NCI-H1436 (cell line): ENCODE measurements at regions not wholly inside any gene's neighbourhood (a gene's known extent, or its start where the extent isn't known, plus 50 kb on each side); places are given as distances from the start of the nearest gene placed in this dataset.
"Not testable (repeated sequence)": the region's sequence is repeated elsewhere in the genome, so short reads cannot be mapped to it uniquely, and the experiment has no call there.

Experiments used
- DNase-seq: peaks from one replicate; lab custom pipeline; 2025; lab: John Stamatoyannopoulos, UW

DNA sequence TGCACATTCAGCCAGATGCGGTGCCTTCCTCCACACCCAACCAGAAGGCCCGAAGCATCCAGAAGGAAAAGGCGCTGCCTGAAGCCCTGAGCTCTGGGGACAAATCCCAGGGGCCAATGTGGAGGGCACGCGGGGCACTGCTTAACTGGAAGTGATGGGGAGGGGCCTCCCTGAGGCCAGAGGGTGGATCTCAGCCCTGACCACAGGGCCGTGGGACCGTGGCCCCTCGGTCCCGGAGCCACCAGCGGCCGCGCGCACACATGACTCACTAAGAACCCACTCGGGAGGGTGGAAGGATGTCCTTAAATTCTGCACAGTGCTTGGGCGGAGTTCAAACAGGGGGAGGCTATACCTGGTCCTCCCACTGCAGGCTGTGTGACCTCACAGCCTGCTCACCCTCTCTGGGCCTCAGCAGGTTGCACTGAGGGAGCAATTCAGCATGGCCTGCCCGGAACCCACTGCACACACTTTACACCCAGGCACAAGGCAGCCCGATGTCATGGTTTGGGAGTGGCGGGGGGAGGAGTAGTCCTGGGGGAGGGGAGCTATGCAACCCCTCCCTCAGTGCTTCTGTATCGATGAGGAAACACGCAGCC lies 89.5 kb downstream of the RFLNA start:
- DNase-seq: no peak

DNA sequence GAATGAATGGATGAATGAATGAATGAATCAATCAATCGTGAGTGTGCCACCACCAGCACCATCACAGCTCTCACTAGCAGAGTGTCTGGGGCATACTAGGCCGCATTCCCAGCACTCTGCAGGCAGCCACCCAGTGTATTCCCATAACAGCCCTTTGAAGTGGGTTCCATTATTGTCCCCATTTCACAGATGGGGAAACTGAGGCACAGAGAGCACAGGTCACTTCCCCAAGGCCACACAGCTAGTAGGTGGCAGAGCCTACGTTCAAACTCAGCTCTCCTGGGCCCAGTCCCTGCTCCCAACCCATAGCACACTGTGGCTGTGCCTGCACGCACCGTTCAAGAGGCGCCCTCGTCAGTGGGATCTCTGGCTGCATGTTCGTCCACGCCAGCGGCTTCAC lies 88.1 kb downstream of the RFLNA start:
- DNase-seq: no peak

DNA sequence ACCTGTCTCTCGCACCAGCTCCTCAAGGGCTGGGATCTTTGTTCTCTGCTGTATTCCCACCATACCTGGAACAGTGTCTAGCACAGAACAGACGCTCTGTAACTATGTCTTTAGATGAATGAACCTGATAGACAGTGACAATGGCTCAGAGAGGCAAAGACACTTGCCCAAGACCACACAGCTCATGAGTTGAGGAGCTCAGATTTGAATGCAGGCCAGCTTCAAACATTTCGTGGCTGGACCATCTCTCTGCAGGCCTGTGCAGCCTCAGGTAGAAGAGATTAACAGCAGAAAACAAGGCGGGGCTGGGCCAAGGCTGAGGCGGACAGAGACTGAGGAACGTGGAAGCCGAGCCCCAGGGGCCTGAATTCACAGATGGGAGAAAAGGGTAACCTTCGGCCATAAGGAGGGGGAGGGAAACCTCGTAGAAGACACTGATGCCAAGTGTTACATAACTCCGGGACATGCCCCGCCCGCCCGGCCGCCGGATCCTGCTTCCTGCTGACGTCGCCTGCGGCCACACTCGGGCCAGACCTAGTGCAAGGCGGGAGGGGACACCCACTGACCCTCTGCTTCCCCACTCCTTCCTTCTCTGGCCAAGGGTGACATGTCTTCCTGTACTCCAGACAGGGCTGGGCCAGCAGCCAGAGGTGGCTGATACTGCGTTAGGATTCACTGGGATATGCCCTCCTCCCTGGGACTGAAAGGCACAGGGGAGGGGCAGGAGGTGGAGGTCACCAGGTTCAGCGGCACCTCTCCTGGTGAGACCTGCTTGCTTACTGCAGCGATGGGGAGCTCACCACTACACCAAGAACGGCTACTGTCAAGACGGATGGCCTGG lies 86.8 kb downstream of the RFLNA start:
- no peak for DNase-seq

DNA sequence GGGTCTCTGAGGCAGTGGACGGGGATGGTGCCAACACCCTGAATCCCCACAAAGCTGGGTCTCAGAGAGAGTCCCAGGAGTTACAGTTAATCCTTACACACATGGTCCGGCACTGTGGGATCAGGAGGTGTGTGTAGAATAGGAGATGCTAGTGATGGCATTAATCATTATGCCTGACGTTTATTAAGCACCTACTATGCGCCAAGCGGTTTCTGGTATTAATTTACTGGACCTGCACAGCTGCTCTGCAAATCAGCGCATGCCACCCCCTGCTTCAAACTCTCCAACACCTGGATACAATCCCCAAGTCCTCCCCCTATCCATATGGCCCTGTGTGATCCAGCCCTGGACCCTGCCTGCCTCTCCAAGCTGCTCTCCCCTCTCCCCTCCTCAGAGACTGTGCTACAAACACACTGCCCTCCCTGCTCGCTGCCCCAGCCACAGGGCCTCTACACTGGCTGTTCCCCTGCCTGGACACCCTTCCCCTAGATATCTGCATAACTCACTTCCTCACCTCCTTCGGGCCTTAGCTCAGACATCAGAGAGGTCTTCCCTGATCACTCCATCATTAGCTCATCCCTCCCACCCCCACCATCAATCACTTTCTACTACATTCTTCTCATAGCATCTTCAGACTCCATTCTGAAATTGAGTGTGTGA lies 86.0 kb downstream of the RFLNA start:
- no peak for DNase-seq

DNA sequence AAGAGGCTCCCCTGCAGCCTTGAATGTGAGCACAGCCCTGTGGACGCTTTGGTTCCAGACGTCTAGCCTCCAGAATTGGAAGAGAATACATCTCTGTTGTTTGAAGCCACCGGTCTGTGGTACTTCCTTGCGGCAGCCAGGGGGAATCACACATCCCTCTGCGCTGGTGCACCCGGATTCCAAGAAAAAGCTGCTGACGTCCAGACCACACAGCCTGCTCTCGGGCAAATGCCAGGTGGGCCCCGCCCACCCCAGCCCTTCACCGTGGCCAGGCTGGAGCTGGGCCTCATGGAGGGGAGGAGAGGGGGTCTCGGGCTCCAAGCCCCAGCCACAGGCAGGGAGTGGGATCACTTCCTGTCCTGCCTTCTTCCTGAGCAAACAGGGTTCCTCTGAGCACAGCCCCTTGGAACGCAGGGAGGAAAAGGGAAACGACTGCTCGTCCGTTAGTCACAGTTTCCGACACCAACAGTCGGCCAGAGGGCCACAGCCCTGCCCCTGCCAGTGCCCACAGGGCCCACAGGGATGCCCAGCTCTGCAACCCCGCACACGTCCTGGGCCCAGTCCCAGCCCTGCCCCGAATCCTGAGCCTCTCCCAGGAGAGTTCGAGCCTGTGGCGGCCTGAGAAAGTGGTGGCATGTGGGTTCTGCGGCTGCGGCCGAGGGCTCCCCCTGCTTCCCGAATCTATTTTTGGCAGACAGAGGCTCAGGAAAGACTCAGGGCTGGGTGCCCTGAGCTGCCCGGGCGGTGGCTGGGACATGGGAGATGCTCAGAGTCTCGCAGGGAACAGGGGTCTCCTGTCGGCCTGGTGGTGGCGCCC lies 85.3 kb downstream of the RFLNA start:
- DNase-seq: no peak

DNA sequence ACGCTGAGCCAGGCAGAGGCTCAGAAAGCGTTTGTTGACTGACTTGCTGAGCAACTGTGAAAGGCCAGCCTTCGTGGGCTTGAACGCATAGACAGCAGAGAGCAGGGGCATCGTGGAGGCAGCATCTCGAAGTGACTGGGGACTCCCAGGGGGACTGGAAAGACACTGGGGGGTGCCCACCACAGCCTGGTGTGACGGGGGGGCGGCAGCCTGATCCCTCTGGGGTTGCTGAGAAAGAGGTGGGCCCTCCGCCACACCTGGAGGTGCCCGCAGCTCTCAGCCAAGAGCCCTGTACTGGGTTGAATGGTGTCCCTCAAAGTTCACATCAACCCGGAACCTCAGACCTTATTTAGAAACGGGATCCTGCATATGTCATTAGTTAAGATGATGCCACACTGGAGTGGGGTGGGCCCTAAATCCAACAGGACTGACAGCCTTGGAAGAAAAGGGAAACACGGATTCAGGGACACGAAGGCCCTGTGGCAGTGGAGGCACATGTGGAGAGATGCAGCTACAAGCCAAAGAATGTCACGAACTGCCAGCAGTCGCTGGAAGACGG lies 84.6 kb downstream of the RFLNA start:
- no peak for DNase-seq

DNA sequence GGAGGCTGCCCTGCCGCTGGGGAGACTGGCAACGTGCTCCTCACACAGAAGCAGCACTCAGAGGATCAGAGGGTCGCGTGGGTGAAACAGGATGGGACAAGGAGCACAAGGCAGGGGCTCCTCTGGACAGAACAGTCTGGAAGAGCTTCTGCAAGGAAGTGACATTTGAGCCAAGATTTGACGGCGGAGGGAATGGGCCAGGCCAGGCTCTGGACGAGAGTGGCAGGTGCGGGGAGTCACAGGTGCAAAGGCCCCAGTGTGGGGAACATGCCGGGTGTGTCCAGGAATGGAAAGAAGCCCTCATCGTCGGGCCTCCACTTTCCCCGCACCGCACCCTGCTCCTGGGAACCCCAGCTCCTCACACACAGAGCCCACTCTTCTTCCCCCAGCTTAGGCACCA lies 84.0 kb downstream of the RFLNA start:
- no peak for DNase-seq

DNA sequence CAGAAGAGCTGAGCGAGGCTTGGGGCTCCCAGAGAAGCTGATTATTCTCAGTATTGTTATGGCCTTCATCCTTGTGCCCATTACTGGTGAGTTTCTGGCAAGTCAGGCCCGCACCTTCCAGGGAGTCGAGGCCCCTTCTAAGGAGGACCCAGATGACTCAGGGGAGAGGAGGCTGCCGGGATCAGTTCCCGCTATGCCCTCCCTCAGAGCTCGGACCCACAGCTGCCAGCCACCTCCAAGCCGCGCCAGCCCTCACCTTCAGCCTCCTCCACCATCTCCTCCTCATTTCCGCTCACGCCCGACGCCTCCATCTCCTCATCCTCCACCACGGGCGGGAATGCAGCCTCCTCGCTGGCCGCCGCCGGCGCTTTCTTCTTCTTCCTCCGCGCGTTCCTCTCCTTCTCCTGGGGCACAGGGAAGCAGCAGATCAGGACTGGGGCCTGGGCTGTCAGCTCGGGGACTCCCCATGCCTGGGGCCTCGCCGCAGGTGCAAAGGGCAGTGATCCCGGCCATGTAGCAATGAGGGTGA lies 83.2 kb downstream of the RFLNA start:
- no peak for DNase-seq

DNA sequence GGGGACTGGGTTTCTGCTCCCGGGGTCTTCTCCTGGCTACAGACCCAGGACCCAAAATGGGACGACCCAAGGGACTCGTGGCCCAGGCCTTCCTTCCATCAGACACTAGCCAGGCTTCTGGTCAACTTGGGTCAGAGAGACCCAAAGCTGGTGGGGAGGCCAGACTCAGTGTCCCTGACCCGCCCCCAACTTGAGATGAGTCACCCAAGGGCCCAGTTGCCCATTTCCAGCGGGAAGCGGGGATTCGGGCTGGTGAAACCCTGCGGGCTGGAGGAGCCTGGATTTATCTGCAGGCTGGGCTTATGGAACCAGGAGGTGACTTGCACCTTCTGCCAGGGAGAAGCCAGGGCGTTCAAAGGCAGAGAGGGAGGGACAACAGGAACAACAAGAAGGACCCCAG lies 81.5 kb downstream of the RFLNA start:
- no peak for DNase-seq

DNA sequence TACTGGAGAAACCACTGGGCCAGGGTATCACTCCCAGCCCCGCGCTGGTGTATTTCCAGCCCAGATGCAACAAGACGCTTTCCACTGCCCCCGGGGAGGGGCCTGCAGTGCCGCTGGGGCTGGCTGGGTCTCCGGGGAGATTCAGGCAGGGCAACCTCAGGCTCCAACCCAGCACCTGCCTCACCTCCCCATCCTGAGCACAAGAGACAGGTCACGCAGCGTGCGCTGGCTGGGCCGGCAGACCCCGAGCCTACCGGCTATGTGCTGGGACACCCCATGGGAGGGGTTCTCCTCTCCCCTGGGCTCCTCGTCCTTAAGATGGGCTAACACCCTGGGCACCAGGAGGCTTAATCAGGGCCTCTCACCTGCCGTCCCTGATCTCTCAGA lies 80.9 kb downstream of the RFLNA start:
- peak; percentile 3 for DNase-seq

DNA sequence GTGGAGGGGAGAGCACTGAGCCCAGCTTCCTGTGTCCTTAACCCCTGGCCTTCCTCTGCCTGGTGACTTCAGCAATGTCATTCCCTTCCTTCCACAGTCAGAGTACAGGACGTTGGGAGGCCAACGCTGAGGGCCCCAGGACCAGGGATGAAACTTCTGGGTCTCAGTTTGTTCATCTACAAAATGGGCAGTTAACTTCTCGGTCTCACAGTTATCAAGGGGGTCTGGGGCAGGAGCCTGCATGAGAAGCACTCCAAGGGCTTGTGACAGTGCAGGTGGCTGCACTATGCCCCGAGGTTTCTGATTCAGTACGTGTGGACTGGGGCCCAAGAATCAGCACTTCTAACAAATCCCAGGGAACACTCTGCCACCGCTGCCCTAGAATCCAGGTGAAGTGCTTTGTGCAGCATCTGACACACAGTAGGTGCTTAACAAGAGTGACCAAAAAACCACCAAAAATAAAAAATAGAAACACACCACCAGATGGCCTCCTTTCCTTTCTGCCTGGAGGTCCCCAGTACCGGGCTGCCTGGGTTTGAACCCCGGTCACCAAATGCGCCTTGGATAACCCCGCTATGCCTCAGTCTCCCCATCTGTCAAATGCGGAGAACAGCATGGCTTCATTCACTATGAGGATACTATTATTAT lies 80.4 kb downstream of the RFLNA start:
- DNase-seq: no peak

DNA sequence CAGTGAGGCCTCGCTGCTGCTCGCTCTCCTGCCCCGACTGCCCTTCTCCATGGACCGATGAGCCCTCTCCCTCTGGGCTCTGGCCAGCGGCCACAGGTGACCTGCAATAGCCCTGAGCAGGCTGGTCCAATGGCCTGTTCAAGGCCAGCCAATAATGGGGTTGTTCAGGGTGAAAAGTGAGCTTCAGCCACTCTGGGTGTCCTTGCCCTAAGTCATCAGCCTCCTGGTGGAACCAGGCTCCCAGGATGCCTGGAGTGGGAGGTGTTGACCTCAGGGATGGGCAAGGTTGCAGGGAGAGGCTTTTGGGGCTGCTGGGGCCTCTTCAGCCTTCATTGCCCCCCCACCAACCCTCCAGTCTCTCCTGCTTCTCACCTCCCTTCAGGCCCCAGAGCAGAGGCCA lies 79.7 kb downstream of the RFLNA start:
- no peak for DNase-seq

DNA sequence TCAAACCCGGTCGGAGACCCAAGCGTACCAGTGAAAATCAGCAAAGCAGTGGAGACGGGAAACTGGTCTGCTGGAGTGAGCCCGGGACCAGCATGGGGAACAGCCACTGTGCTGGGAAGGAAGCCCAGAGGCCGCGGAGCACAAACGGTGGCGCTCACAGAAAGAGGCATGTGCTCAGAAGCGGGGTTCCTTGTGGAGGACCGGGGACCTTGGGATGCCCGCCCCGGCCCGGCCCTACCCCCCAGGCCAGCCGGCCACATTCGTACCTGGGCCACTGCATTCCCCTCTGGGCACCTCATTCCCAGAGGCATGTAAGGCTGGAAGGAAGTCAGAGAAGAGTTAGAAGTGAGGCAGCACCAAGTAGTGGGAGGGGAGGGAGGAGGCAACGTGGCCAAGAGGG lies 79.3 kb downstream of the RFLNA start:
- DNase-seq: no peak

DNA sequence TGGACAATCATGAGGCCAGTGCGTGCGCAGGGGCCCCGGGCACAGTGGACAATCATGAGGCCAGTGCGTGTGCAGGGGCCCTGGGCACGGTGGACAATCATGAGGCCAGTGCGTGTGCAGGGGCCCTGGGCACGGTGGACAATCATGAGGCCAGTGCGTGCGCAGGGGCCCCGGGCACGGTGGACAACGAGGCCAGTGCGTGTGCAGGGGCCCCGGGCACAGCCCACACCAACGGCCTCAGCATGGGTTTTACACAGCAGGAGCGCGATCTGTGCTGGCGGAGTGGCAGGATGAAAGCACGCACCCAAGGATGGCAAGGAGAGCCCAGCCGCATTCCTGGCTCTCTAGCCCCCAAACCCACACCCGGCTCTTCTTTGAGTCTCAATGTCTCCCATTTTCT lies 78.8 kb downstream of the RFLNA start:
- not testable (repeated sequence) for DNase-seq

DNA sequence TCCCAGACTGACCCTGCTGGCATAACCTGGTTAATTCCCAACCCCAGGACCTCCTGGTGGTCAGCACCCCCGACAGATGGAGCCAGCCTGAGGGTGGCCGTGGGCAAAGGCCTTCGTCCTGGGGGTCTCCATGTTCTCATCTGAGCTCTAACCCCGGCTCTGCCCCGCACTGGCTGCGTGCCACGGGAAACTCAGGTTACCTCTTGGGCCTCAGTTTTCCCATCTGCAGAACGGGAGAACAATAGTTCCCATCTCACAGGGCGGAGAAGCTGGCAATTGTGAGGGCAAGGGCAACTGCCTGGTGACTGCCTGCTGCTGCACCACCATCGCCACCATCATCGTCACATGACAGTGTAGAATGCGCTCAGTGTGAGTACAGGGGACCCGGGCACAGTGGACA lies 77.9 kb downstream of the RFLNA start:
- DNase-seq: no peak

DNA sequence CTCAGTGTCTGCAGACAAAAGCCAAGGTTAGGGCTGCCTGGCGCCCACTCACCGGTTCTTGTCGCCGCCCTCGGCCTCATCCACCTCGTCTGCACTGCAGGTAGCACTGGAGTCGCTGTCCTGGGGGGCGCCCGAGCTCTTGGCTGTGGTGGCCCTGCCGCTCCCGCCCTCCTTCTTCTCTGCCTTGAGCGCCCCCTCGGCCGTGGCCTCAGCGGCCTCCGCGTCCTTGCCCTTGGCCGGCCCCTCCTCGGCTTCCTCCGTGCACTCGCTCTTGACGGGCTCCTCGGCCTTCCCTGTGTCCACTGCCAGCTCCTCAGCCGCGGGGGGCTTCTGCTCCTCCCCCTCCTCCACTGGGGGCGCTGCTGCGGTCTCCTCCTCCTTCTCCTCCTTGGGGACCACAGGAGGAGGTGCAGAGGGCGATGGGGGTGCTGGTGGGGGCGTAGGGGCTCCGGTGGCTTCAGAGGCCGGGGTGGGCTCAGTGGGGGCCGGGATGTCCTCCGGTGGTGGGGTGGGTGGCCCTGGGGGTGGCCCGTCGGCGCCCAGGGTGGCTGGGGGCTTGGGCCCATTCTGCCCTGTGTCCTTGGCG lies 77.2 kb downstream of the RFLNA start:
- DNase-seq: no peak

DNA sequence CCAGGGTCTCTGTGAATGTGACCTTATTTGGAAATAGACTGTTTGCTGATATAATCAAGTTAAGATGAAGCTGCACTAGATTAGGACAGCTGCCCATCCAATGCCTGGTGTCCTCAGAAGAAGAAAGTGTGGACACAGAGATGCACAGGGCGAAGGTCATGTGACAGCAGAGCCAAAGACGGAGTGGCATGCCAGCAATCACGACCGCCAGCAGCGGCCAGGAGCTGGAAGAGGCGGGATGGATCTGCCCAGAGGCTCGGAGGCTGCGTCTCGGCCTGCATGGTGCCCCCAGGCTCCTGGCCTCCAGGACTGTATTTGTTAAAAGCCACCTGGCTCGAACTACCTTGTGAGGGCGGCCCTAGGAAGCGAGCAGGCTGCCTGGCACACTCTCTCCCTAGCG lies 76.5 kb downstream of the RFLNA start:
- DNase-seq: no peak

DNA sequence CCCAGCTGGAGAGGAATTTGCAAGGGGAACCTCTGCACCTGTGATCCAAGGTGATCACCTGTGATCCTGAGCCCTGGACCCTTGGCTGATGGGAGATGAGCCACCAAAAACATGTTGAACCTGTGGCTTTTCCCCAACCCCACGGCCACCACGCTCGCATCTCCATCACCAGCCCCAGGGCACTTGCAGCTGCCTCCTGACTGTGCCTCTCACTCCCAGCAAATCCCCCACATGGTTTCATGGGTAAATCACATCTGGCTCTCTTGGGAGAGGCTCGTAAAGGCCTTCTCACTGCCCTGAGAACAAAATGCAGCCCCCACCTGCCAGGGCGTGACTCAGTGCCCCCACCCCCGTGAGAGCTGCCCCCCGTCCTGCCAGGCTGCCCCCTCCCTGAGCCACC lies 76.0 kb downstream of the RFLNA start:
- DNase-seq: no peak

DNA sequence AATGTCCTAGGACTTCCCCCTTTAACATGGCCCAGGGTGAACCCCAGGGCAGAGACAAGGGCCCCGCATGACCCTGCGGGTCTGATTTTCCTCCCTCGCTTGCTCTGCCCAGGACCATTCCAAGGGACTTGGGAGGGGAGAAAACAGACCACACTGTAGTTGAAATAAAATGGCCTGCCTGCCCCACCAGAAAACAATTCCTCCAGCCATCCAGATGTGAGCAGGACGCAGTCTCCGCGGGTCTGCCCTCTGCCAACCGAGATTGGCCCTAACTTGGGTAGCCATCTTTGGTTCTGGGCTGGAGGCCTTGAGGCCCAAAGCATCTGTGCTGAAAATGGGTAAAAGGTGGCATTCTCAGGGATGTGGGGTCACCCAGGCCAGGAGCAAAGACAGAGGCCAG lies 75.5 kb downstream of the RFLNA start:
- DNase-seq: no peak

DNA sequence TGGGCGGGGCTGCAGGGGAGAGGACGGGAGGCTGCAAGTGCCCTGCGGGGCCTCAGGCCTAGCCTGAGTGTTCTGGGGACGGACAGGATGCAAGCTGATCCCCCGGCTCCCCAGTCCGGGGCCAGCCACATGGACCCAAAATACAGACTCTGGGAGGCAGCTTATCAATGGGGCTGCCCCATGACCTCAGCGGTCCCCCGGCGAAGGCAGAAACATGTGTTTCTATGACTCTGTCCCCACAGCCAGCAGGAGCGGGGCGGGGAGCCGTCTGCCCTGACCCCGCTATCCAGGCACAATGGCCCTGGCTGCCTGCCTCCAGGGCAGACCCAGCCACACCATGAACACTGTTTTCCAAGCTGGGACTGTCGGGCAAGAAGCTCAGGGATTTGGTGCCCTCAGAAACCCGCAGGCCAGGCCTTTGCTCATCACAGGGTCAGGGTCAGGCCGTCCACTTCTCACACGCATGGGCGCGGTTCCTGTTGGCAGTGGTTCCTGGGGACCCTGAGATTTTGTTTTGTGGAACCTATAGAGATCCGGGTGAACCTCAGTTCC lies 75.0 kb downstream of the RFLNA start:
- no peak for DNase-seq
